Fibroblast of upper back skin (primary cell): ENCODE measurements at regions not wholly inside any gene's neighbourhood (a gene's known extent, or its start where the extent isn't known, plus 50 kb on each side); places are given as distances from the start of the nearest gene placed in this dataset.
"Not testable (repeated sequence)": the region's sequence is repeated elsewhere in the genome, so short reads cannot be mapped to it uniquely, and the experiment has no call there.

ENCODE experiments used
- DNase-seq: peaks from one replicate; pipeline ENCODE4 v3.0.0-alpha.2; 2013

GRCh38 chr7:17440025-17440784 lies 141.8 kb downstream of the AHR start:
- not testable (repeated sequence) for DNase-seq

- DNase-seq: no peak
Measured at GRCh38 chr7:17440831-17441230, 142.4 kb downstream of the AHR start.

GRCh38 chr7:17441557-17441956 lies 143.1 kb downstream of the AHR start:
- no peak for DNase-seq

- DNase-seq: no peak
Measured at GRCh38 chr7:17444151-17444550, 145.7 kb downstream of the AHR start.

GRCh38 chr7:17444673-17445072 lies 146.2 kb downstream of the AHR start:
- no peak for DNase-seq

- no peak for DNase-seq
Measured at GRCh38 chr7:17446340-17446739, 147.9 kb downstream of the AHR start.

- DNase-seq: no peak
Measured at GRCh38 chr7:17447728-17448478, 149.5 kb downstream of the AHR start.

- DNase-seq: no peak
Measured at GRCh38 chr7:17448479-17449423, 150.3 kb downstream of the AHR start.

GRCh38 chr7:17456541-17456940 lies 158.1 kb downstream of the AHR start:
- DNase-seq: peak; percentile 20

GRCh38 chr7:17460001-17460400 lies 161.5 kb downstream of the AHR start:
- no peak for DNase-seq

GRCh38 chr7:17460665-17461064 lies 162.2 kb downstream of the AHR start:
- no peak for DNase-seq

- peak; percentile 25 for DNase-seq
Measured at GRCh38 chr7:17462131-17462631, 163.7 kb downstream of the AHR start.

- DNase-seq: no peak
Measured at GRCh38 chr7:17463511-17464085, 165.1 kb downstream of the AHR start.

GRCh38 chr7:17466216-17466615 lies 167.8 kb downstream of the AHR start:
- peak; percentile 33 for DNase-seq

- no peak for DNase-seq
Measured at GRCh38 chr7:17467386-17467945, 169.0 kb downstream of the AHR start.

GRCh38 chr7:17471325-17471724 lies 172.9 kb downstream of the AHR start:
- DNase-seq: no peak

GRCh38 chr7:17472518-17472917 lies 174.1 kb downstream of the AHR start:
- DNase-seq: no peak

GRCh38 chr7:17472939-17473338 lies 174.5 kb downstream of the AHR start:
- DNase-seq: no peak

GRCh38 chr7:17474724-17475344 lies 176.4 kb downstream of the AHR start:
- no peak for DNase-seq

GRCh38 chr7:17477182-17477581 lies 178.7 kb downstream of the AHR start:
- DNase-seq: no peak

- no peak for DNase-seq
Measured at GRCh38 chr7:17481118-17481517, 182.7 kb downstream of the AHR start.

GRCh38 chr7:17485368-17485767 lies 186.9 kb downstream of the AHR start:
- DNase-seq: no peak
